ENCODE measurements at regions not wholly inside any gene's neighbourhood (a gene's known extent, or its start where the extent isn't known, plus 50 kb on each side); places are given as distances from the start of the nearest gene placed in this dataset.

GRCh38 chr18:57210107-57210715 is 63.3 kb downstream of the BOD1L2 start:
- TF ChIP-seq CTCF (conservative IDR thresholded peaks at IDR 0.05 in 1 of 2, IDR thresholded peaks at IDR 0.05 in 1 of 2; ENCODE audit: low read depth in 1 of 2, low read length in 2 of 2) (no peak), EZH2 (IDR thresholded peaks at IDR 0.05; ENCODE audit: low read length, missing control alignments) (no peak)
